ENCODE measurements at regions not wholly inside any gene's neighbourhood (a gene's known extent, or its start where the extent isn't known, plus 50 kb on each side); places are given as distances from the start of the nearest gene placed in this dataset.

- peaks cover 6% of the 10 kb centered on the region for H3K4me1 Mint-ChIP-seq (ENCODE audit: insufficient read depth, unreplicated experiment)
- TF ChIP-seq CTCF (IDR thresholded peaks at IDR 0.05; ENCODE audit: unreplicated experiment) = no peak
- BruUV-seq (replicated peaks) = no TSS peak
- intact Hi-C loops (cut with micrococcal nuclease) = no loop called here
- H3K27me3 Mint-ChIP-seq (ENCODE audit: insufficient read depth, unreplicated experiment) = no peaks in the 10 kb centered on the region
- CTCF ChIA-PET = interaction anchor here (0.5 to 0.6 kb wide), 2 partner anchors 33 to 208 kb away, joined by 3 read pairs; no protein-coding TSS in a partner anchor
- POLR2A ChIA-PET = no interaction called here
- H3K36me3 Mint-ChIP-seq (ENCODE audit: insufficient read depth, unreplicated experiment) = no peaks in the 10 kb centered on the region
- H3K27ac Mint-ChIP-seq (ENCODE audit: low read depth, unreplicated experiment) = no peak overlapping the region
- DNase-seq (ENCODE audit: unreplicated experiment) = no peak
- H3K4me3 Mint-ChIP-seq (ENCODE audit: unreplicated experiment) = no peak overlapping the region
- no peaks in the 10 kb centered on the region for H3K9me3 Mint-ChIP-seq (ENCODE audit: unreplicated experiment)
Observed at GRCh38 chr1:90358448-90358847, 358.7 kb downstream of the BARHL2 start.

GRCh38 chr1:90357995-90358394 lies 359.1 kb downstream of the BARHL2 start:
- Mint-ChIP-seq H3K4me1 (ENCODE audit: insufficient read depth, unreplicated experiment) (peaks cover 6% of the 10 kb centered on the region), H3K4me3 (ENCODE audit: unreplicated experiment) (no peak overlapping the region), H3K36me3 (ENCODE audit: insufficient read depth, unreplicated experiment) (no peaks in the 10 kb centered on the region), H3K9me3 (ENCODE audit: unreplicated experiment) (no peaks in the 10 kb centered on the region), H3K27ac (ENCODE audit: low read depth, unreplicated experiment) (no peak overlapping the region), H3K27me3 (ENCODE audit: insufficient read depth, unreplicated experiment) (no peaks in the 10 kb centered on the region)
- CTCF ChIA-PET = no interaction called here
- no peak for TF ChIP-seq CTCF (IDR thresholded peaks at IDR 0.05; ENCODE audit: unreplicated experiment)
- POLR2A ChIA-PET = no interaction called here
- no TSS peak for BruUV-seq (replicated peaks)
- peak; percentile 3 for DNase-seq (ENCODE audit: unreplicated experiment)
- intact Hi-C loops (cut with micrococcal nuclease) = no loop called here

- DNase-seq (ENCODE audit: unreplicated experiment) = no peak
- CTCF ChIA-PET = interaction anchor here (0.8 kb wide), 1 partner anchor 11 kb away, joined by 3 read pairs; no protein-coding TSS in a partner anchor
Observed at GRCh38 chr1:90356991-90357390, 360.1 kb downstream of the BARHL2 start.

GRCh38 chr1:90356101-90356500 lies 361.0 kb downstream of the BARHL2 start:
- no peak overlapping the region for H3K4me3 Mint-ChIP-seq (ENCODE audit: unreplicated experiment)
- BruUV-seq (replicated peaks) = no TSS peak
- H3K27me3 Mint-ChIP-seq (ENCODE audit: insufficient read depth, unreplicated experiment) = no peaks in the 10 kb centered on the region
- H3K9me3 Mint-ChIP-seq (ENCODE audit: unreplicated experiment) = no peaks in the 10 kb centered on the region
- H3K4me1 Mint-ChIP-seq (ENCODE audit: insufficient read depth, unreplicated experiment) = peaks cover 6% of the 10 kb centered on the region
- no peak overlapping the region for H3K27ac Mint-ChIP-seq (ENCODE audit: low read depth, unreplicated experiment)
- intact Hi-C loops (cut with micrococcal nuclease) = no loop called here
- H3K36me3 Mint-ChIP-seq (ENCODE audit: insufficient read depth, unreplicated experiment) = no peaks in the 10 kb centered on the region
- POLR2A ChIA-PET = interaction anchor here (1.0 kb wide), 1 partner anchor 23 kb away, joined by 3 read pairs; no protein-coding TSS in a partner anchor
- TF ChIP-seq CTCF (IDR thresholded peaks at IDR 0.05; ENCODE audit: unreplicated experiment) = no peak
- CTCF ChIA-PET = no interaction called here
- no peak for DNase-seq (ENCODE audit: unreplicated experiment)

More at GRCh38 chr1:90356991-90357390, 360.1 kb downstream of the BARHL2 start:
- intact Hi-C loops (cut with micrococcal nuclease) = no loop called here
- no peaks in the 10 kb centered on the region for H3K27me3 Mint-ChIP-seq (ENCODE audit: insufficient read depth, unreplicated experiment)
- H3K4me1 Mint-ChIP-seq (ENCODE audit: insufficient read depth, unreplicated experiment) = peaks cover 6% of the 10 kb centered on the region
- no peak overlapping the region for H3K27ac Mint-ChIP-seq (ENCODE audit: low read depth, unreplicated experiment)
- no peaks in the 10 kb centered on the region for H3K9me3 Mint-ChIP-seq (ENCODE audit: unreplicated experiment)
- no TSS peak for BruUV-seq (replicated peaks)
- no peak for TF ChIP-seq CTCF (IDR thresholded peaks at IDR 0.05; ENCODE audit: unreplicated experiment)
- POLR2A ChIA-PET = interaction anchor here (0.7 to 1.0 kb wide), 2 partner anchors 24 to 182 kb away, joined by 3 read pairs; no protein-coding TSS in a partner anchor
- no peak overlapping the region for H3K4me3 Mint-ChIP-seq (ENCODE audit: unreplicated experiment)
- no peaks in the 10 kb centered on the region for H3K36me3 Mint-ChIP-seq (ENCODE audit: insufficient read depth, unreplicated experiment)

Data from MCF 10A (cell line).